ENCODE measurements at regions not wholly inside any gene's neighbourhood (a gene's known extent, or its start where the extent isn't known, plus 50 kb on each side); places are given as distances from the start of the nearest gene placed in this dataset.

- Histone ChIP-seq H3K27ac (ENCODE audit: control insufficient read depth, insufficient read depth, low read length) (no peak overlapping the region), H3K36me3 (ENCODE audit: control insufficient read depth in 2 of 2, extremely low read depth in 1 of 2, insufficient read depth in 2 of 2, low read length in 2 of 2) (no peaks in the 10 kb centered on the region), H3K4me2 (ENCODE audit: control insufficient read depth, extremely low read depth, insufficient read depth, low read depth, low read length) (no peak overlapping the region), H3K27me3 (ENCODE audit: control insufficient read depth, extremely low read depth, insufficient read depth, low read length) (no peaks in the 10 kb centered on the region), H3K79me2 (ENCODE audit: control insufficient read depth, insufficient read depth, low read length) (no peaks in the 10 kb centered on the region), H2AFZ (ENCODE audit: control insufficient read depth, low read length) (no peak overlapping the region), H3K9ac (ENCODE audit: control insufficient read depth, extremely low read depth, insufficient read depth, low read length) (no peak overlapping the region), H3K9me1 (ENCODE audit: control insufficient read depth, extremely low read depth, insufficient read depth, low read length) (no peaks in the 10 kb centered on the region), H3K4me1 (ENCODE audit: control insufficient read depth, extremely low read depth, insufficient read depth, low read length) (no peaks in the 10 kb centered on the region), H4K20me1 (ENCODE audit: control insufficient read depth, extremely low read depth, insufficient read depth, low read length) (no peaks in the 10 kb centered on the region), H3K4me3 (ENCODE audit: control insufficient read depth in 2 of 3, extremely low read depth in 1 of 3, insufficient read depth in 2 of 3, low read depth in 1 of 3, low read length in 3 of 3) (no peak overlapping the region), H3K9me3 (ENCODE audit: control insufficient read depth, low read depth, low read length) (no peaks in the 10 kb centered on the region)
- FAIRE-seq, result no peak
- TF ChIP-seq, protein P1, sequence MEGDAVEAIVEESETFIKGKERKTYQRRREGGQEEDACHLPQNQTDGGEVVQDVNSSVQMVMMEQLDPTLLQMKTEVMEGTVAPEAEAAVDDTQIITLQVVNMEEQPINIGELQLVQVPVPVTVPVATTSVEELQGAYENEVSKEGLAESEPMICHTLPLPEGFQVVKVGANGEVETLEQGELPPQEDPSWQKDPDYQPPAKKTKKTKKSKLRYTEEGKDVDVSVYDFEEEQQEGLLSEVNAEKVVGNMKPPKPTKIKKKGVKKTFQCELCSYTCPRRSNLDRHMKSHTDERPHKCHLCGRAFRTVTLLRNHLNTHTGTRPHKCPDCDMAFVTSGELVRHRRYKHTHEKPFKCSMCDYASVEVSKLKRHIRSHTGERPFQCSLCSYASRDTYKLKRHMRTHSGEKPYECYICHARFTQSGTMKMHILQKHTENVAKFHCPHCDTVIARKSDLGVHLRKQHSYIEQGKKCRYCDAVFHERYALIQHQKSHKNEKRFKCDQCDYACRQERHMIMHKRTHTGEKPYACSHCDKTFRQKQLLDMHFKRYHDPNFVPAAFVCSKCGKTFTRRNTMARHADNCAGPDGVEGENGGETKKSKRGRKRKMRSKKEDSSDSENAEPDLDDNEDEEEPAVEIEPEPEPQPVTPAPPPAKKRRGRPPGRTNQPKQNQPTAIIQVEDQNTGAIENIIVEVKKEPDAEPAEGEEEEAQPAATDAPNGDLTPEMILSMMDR (optimal IDR thresholded peaks at IDR 0.05 in 1 of 3, IDR thresholded peaks at IDR 0.05 in 1 of 3, conservative IDR thresholded peaks at IDR 0.05 in 1 of 3; ENCODE audit: extremely low read depth in 1 of 3, insufficient read depth in 2 of 3, low read length in 3 of 3), result no peak
- no peak for TF ChIP-seq EZH2 (IDR thresholded peaks at IDR 0.05; ENCODE audit: low read length)
- dilution Hi-C loops (cut with MboI; ENCODE audit: extremely low pct_ligation_motif_present, low sequenced_read_pairs), result no loop called here
- no peak for DNase-seq (ENCODE audit: low read depth, low spot score)
These were observed 952.9 kb upstream of the EPHA7 start for GRCh38 chr6:94372229-94372628.

DNA sequence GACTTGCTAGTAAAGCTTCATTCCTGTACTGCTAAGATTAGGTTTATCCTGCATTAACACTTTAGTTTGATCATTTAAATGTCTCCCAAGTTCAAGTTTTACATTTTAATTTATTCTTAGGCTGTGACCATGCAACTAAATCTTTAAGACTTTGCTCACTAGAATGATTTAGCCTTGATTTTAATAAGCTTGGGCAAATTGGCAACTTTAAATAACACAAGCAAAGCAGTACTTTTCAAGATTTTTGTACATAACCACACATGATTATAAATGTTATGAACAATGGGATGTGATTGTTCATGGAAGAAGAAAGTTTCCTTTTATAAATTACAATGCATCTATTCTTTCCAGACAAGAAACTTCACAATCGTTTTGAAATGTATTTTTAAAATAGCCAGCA is 948.0 kb upstream of the EPHA7 start:
- Histone ChIP-seq H3K27ac (ENCODE audit: control insufficient read depth, insufficient read depth, low read length) (no peak overlapping the region), H3K9me1 (ENCODE audit: control insufficient read depth, extremely low read depth, insufficient read depth, low read length) (no peaks in the 10 kb centered on the region), H3K4me3 (ENCODE audit: control insufficient read depth in 2 of 3, extremely low read depth in 1 of 3, insufficient read depth in 2 of 3, low read depth in 1 of 3, low read length in 3 of 3) (no peak overlapping the region), H3K79me2 (ENCODE audit: control insufficient read depth, insufficient read depth, low read length) (no peaks in the 10 kb centered on the region), H3K4me1 (ENCODE audit: control insufficient read depth, extremely low read depth, insufficient read depth, low read length) (no peaks in the 10 kb centered on the region), H3K9ac (ENCODE audit: control insufficient read depth, extremely low read depth, insufficient read depth, low read length) (no peak overlapping the region), H4K20me1 (ENCODE audit: control insufficient read depth, extremely low read depth, insufficient read depth, low read length) (no peaks in the 10 kb centered on the region), H3K27me3 (ENCODE audit: control insufficient read depth, extremely low read depth, insufficient read depth, low read length) (no peaks in the 10 kb centered on the region), H3K9me3 (ENCODE audit: control insufficient read depth, low read depth, low read length) (no peaks in the 10 kb centered on the region), H3K36me3 (ENCODE audit: control insufficient read depth in 2 of 2, extremely low read depth in 1 of 2, insufficient read depth in 2 of 2, low read length in 2 of 2) (no peaks in the 10 kb centered on the region), H3K4me2 (ENCODE audit: control insufficient read depth, extremely low read depth, insufficient read depth, low read depth, low read length) (no peak overlapping the region), H2AFZ (ENCODE audit: control insufficient read depth, low read length) (no peak overlapping the region)
- no peak for DNase-seq (ENCODE audit: low read depth, low spot score)
- TF ChIP-seq, protein P1 (optimal IDR thresholded peaks at IDR 0.05 in 1 of 3, IDR thresholded peaks at IDR 0.05 in 1 of 3, conservative IDR thresholded peaks at IDR 0.05 in 1 of 3; ENCODE audit: extremely low read depth in 1 of 3, insufficient read depth in 2 of 3, low read length in 3 of 3), result no peak
- no peak for TF ChIP-seq EZH2 (IDR thresholded peaks at IDR 0.05; ENCODE audit: low read length)
- dilution Hi-C loops (cut with MboI; ENCODE audit: extremely low pct_ligation_motif_present, low sequenced_read_pairs), result no loop called here
- FAIRE-seq, result no peak
